ENCODE measurements at regions not wholly inside any gene's neighbourhood (a gene's known extent, or its start where the extent isn't known, plus 50 kb on each side); places are given as distances from the start of the nearest gene placed in this dataset.

DNA sequence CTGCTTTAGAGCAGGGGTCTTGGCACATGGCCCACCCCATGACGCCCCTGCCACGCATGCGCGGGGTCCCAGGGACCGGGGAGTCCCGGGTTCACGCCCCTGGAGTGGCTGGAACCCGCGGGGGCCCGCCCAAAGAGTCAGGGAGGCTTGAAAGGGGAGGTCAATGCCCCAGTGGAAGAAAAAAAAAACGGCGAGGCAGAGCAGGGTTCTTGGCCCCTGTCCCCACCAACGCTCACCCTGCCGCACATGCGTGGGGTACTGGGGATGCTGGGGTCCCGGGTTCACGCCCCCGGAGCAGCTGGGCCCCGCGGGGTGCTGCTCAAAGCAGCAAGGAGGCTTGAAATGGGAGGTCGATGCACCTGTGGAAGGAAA lies 319.1 kb downstream of the ALG10 start:
- Histone ChIP-seq H3K9ac (ENCODE audit: insufficient read depth, low read depth, low read length) (no peak overlapping the region), H4K20me1 (ENCODE audit: insufficient read depth, low read length) (no peaks in the 10 kb centered on the region), H3K36me3 (replicated peaks in 1 of 2; ENCODE audit: control insufficient read depth in 1 of 2, insufficient read depth in 2 of 2, low read length in 2 of 2) (no peaks in the 10 kb centered on the region), H3K4me2 (ENCODE audit: low read depth, low read length) (no peak overlapping the region), H3K9me3 (ENCODE audit: low read length) (no peaks in the 10 kb centered on the region), H3K79me2 (ENCODE audit: insufficient read depth, low read length) (no peaks in the 10 kb centered on the region), H3K27ac (ENCODE audit: extremely low read length, insufficient read depth, low read length) (no peak overlapping the region), H3K4me1 (ENCODE audit: insufficient read depth, low read length) (0 out of 2 replicates have a peak, but pooled peaks cover 10% of the 10 kb centered on the region), H3K4me3 (replicated peaks in 1 of 3; ENCODE audit: insufficient read depth in 1 of 3, low read depth in 2 of 3, low read length in 3 of 3) (no peak overlapping the region), H2AFZ (ENCODE audit: low read length) (no peak overlapping the region), H3K27me3 (ENCODE audit: control insufficient read depth in 1 of 2, insufficient read depth in 2 of 2, low read length in 2 of 2) (peaks cover 7 to 77% of the 10 kb centered on the region in 2 experiments)
- intact Hi-C loops (cut with micrococcal nuclease; ENCODE audit: unreplicated experiment) (no loop called here), in situ Hi-C loops (cut with HindIII; ENCODE audit: extremely low pct_ligation_motif_present, low pct_unique_long_range_greater_than_20kb) (no loop called here)
- DNase-seq (ENCODE audit: low spot score) (no peak), FAIRE-seq (no peak), ATAC-seq (no peak)
- CTCF ChIA-PET (ENCODE audit: low intra/inter-chr PET ratio, low total read pairs), result no interaction called here
- 10% methylated on average over 15 of the region's 21 CpGs for WGBS (ENCODE audit: low lambda C conversion rate)
- TF ChIP-seq, protein P1, sequence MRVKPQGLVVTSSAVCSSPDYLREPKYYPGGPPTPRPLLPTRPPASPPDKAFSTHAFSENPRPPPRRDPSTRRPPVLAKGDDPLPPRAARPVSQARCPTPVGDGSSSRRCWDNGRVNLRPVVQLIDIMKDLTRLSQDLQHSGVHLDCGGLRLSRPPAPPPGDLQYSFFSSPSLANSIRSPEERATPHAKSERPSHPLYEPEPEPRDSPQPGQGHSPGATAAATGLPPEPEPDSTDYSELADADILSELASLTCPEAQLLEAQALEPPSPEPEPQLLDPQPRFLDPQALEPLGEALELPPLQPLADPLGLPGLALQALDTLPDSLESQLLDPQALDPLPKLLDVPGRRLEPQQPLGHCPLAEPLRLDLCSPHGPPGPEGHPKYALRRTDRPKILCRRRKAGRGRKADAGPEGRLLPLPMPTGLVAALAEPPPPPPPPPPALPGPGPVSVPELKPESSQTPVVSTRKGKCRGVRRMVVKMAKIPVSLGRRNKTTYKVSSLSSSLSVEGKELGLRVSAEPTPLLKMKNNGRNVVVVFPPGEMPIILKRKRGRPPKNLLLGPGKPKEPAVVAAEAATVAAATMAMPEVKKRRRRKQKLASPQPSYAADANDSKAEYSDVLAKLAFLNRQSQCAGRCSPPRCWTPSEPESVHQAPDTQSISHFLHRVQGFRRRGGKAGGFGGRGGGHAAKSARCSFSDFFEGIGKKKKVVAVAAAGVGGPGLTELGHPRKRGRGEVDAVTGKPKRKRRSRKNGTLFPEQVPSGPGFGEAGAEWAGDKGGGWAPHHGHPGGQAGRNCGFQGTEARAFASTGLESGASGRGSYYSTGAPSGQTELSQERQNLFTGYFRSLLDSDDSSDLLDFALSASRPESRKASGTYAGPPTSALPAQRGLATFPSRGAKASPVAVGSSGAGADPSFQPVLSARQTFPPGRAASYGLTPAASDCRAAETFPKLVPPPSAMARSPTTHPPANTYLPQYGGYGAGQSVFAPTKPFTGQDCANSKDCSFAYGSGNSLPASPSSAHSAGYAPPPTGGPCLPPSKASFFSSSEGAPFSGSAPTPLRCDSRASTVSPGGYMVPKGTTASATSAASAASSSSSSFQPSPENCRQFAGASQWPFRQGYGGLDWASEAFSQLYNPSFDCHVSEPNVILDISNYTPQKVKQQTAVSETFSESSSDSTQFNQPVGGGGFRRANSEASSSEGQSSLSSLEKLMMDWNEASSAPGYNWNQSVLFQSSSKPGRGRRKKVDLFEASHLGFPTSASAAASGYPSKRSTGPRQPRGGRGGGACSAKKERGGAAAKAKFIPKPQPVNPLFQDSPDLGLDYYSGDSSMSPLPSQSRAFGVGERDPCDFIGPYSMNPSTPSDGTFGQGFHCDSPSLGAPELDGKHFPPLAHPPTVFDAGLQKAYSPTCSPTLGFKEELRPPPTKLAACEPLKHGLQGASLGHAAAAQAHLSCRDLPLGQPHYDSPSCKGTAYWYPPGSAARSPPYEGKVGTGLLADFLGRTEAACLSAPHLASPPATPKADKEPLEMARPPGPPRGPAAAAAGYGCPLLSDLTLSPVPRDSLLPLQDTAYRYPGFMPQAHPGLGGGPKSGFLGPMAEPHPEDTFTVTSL (CRISPR knock-in tag; IDR thresholded peaks at IDR 0.05; ENCODE audit: borderline replicate concordance), result no peak
- TF ChIP-seq ZNF430 (CRISPR knock-in tag; IDR thresholded peaks at IDR 0.05) (no peak), ZKSCAN5 (CRISPR knock-in tag; IDR thresholded peaks at IDR 0.05) (no peak), ISL2 (CRISPR knock-in tag; IDR thresholded peaks at IDR 0.05) (no peak), LCORL (IDR thresholded peaks at IDR 0.05) (no peak), LCORL (CRISPR knock-in tag; IDR thresholded peaks at IDR 0.05) (no peak)
- TF ChIP-seq, protein P2, sequence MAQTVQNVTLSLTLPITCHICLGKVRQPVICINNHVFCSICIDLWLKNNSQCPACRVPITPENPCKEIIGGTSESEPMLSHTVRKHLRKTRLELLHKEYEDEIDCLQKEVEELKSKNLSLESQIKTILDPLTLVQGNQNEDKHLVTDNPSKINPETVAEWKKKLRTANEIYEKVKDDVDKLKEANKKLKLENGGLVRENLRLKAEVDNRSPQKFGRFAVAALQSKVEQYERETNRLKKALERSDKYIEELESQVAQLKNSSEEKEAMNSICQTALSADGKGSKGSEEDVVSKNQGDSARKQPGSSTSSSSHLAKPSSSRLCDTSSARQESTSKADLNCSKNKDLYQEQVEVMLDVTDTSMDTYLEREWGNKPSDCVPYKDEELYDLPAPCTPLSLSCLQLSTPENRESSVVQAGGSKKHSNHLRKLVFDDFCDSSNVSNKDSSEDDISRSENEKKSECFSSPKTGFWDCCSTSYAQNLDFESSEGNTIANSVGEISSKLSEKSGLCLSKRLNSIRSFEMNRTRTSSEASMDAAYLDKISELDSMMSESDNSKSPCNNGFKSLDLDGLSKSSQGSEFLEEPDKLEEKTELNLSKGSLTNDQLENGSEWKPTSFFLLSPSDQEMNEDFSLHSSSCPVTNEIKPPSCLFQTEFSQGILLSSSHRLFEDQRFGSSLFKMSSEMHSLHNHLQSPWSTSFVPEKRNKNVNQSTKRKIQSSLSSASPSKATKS (CRISPR knock-in tag; IDR thresholded peaks at IDR 0.05), result no peak
- POLR2A ChIA-PET, result no interaction called here
- BruUV-seq (replicated peaks), result no TSS peak

Measured in HepG2 (cell line).